HG03432 (cell line): ENCODE measurements at regions not wholly inside any gene's neighbourhood (a gene's known extent, or its start where the extent isn't known, plus 50 kb on each side); places are given as distances from the start of the nearest gene placed in this dataset.
"Not testable (repeated sequence)": the region's sequence is repeated elsewhere in the genome, so short reads cannot be mapped to it uniquely, and the experiment has no call there.

ENCODE experiments used
- ATAC-seq: cut with Tn5 transposase; IDR thresholded peaks from one replicate; pipeline ENCODE4 v1.9.1; 2021; ENCODE audit warnings: mild to moderate bottlenecking, moderate library complexity; ENCODE audit not compliant: unreplicated experiment

DNA sequence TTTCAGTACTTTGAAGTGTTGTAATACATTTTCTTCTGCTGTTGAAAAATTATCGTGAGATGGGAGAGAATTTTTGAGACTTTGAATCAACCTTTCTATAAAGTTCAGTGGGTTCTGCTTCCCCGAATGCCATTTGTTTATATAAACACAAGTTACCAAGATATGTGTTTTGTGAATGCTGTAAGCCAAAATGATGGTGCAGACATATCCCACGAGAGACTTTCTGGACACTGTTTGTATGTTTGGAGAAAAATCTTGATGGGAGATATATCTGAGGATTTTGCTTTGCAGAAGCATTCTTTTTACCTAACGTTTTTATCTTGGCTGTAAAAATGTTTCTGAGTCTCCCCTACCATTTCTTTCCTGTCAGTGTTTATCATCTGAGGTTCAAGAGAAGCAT, 526.6 kb upstream of the ZNF717 start:
- no peak for ATAC-seq

DNA sequence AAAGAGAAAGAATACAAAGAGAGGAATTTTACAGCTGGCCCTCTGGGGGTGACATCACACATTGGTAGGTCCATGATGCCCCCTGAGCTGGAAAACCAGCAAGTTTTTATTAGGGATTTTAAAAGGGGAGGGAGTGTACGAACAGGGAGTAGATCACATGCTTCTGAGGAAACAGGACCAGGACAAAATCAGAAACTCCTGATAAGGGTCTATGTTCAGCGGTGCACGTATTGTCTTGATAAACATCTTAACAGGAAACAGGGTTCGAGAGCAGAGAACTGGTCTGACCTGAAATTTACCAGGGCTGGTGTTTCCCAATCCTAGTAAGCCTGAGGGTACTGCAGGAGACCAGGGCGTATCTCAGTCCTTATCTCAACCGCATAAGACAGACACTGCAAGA, 530.6 kb upstream of the ZNF717 start:
- not testable (repeated sequence) for ATAC-seq

DNA sequence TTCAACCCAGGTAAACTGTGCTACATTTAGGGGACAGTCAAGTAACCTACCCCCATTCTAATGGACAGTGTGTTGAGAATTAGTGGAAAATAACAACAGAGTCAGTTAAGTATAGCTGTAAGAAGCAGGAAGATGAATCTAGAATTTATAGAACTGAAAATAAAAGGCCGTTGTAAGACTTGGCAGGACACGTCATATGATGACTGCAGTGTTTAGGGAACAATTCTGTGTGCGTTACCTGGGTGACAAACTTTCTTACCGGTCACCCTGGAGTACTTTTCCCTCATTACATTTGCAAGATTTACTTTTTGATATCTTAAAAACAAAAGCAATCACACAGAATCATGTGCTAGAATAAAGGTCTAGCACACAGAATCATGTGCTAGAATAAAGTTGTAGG, 536.3 kb upstream of the ZNF717 start:
- ATAC-seq = no peak

DNA sequence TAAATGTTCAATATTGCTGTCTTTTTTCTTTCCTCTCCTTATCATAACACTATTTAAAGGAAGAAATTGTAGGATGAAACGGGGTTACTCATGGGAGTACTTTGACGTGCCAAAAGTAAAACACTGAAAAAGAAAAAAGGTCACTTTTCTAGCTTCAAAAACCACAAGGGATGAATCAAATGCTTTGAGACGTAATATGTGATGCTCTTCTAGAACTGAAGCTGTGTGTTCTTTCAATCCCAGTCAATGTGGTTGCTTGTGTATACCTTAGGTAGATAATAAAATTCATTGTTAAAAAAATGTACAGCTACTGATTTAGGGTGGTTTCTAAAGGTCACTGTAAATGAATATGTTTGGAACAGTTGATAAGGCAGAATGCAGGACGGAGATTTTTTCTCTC, 538.8 kb upstream of the ZNF717 start:
- ATAC-seq = no peak

DNA sequence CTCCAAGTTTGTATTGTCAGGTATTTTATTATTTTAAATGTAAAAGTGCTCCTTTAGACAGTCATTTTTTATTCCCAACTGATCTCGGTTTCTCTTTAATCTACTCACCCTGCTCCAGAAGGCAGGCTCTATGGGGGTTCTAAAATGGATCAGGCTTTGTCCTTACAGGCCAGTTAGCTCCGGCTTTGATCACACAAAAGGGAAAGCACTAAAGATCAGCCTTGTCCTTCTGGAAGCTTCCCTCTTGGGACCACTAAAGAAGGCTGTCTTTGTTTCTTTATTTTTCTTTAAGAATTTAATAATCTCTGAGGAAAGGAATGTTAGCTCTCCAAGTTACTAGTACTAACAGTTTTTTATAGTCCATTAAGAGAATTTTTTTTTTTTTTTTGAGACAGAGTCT, 560.5 kb upstream of the ZNF717 start:
- ATAC-seq = no peak

- no peak for ATAC-seq
Measured at GRCh38 chr3:76346690-76347089, 561.3 kb upstream of the ZNF717 start.

- no peak for ATAC-seq
Measured at GRCh38 chr3:76349715-76350480, 564.5 kb upstream of the ZNF717 start.

- no peak for ATAC-seq
Measured at GRCh38 chr3:76352051-76352450, 566.7 kb upstream of the ZNF717 start.

- no peak for ATAC-seq
Measured at GRCh38 chr3:76352511-76353284, 567.3 kb upstream of the ZNF717 start.

GRCh38 chr3:76353683-76354082, 568.3 kb upstream of the ZNF717 start:
- no peak for ATAC-seq

DNA sequence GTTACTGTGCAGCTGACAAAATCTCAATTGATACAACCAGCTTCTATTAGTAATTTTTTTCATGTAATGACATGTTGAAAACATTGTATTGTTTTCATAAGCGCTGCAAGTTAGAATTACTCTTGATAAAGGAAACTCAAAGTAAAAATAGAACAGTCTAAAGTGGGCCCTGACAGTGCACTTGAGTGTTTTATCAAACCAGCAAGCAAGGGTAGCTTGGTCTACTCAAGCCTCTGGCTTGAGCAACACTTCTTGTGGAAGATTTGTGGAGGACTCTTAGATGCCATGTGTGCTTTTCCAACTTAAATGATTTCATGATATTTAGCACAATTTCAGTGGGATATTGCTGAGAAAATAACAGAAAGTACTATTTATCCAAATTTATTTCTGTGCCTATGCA, 575.7 kb upstream of the ZNF717 start:
- ATAC-seq = no peak

GRCh38 chr3:76362643-76363042, 577.3 kb upstream of the ZNF717 start:
- no peak for ATAC-seq

DNA sequence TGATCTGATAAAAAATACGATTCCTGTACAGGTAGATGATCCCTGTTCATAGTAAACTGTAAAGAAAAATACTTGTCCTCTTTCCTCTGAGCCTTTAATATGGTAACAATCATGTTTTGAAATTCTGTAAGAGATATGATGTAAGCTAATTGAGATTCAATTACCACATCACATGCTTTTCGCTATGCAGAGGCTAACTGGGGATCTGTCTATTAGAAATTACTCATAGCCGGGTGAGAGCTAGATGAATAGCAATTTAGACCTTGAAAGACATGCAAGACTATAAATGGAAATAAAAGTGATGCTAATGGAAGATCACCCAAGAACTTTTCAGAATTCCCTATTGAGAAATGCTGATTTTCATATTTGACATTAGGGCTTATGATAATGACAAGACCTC, 579.9 kb upstream of the ZNF717 start:
- no peak for ATAC-seq

GRCh38 chr3:76367281-76367680, 581.9 kb upstream of the ZNF717 start:
- no peak for ATAC-seq

DNA sequence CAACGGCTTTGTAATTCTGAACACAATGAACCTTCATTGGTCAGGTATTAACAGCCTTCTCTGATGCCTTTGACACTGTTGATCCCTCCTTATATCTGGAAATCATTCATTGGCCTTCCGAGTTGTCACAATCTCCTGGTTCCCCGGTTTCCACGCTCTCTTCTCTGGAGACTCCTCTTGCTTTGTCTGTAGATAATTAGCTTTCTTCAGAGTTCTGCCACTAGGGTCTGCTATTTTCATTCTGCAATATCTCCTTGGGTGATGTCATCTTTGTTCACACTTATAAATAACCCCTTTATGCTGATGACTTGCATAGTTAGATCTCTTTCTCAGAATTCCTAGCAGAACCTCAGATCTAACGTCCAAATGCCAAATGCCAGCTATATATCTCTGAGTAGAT, 583.8 kb upstream of the ZNF717 start:
- ATAC-seq = peak; percentile 68

- no peak for ATAC-seq
Measured at GRCh38 chr3:76370749-76371520, 585.6 kb upstream of the ZNF717 start.

GRCh38 chr3:76372497-76372896, 587.1 kb upstream of the ZNF717 start:
- no peak for ATAC-seq

- ATAC-seq = no peak
Measured at GRCh38 chr3:76377074-76377473, 591.7 kb upstream of the ZNF717 start.

- no peak for ATAC-seq
Measured at GRCh38 chr3:76378789-76379188, 593.4 kb upstream of the ZNF717 start.

DNA sequence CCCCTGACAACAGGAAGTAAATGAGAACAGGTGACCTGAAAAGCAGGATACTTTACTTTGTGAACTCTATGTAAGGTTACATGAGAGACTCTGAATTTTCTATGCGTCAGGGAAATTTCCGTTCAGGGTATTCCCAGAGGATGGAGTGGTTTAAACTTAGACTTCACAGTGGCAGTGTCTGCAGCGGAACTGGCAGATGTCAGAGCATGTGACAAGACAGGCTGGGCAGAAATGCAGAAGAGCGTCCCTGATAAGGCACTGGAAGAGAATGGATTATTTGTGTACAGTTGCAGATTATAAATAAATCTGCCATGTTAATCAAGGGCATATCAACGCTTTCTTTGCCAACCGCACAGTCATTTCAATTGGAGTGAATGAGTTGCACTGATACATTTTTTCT, 598.4 kb upstream of the ZNF717 start:
- ATAC-seq = no peak

- no peak for ATAC-seq
Measured at GRCh38 chr3:76387000-76387399, 601.7 kb upstream of the ZNF717 start.

- no peak for ATAC-seq
Measured at GRCh38 chr3:76400141-76400540, 614.8 kb upstream of the ZNF717 start.
